Liver (tissue), 8 donors: ENCODE measurements at regions not wholly inside any gene's neighbourhood (a gene's known extent, or its start where the extent isn't known, plus 50 kb on each side); places are given as distances from the start of the nearest gene placed in this dataset.

ENCODE experiments used
- DNase-seq: peaks from one replicate; pipeline ENCODE4 v3.0.0-alpha.2; 2017; ENCODE audit warnings: low spot score
- H3K27ac ChIP-seq, 2 donors: one replicate each; pipeline ENCODE4 v1.7.0; 2013; ENCODE audit warnings: inconsistent platforms in 2 of 2, low read length in 2 of 2, control low read depth in 1 of 2, low read depth in 1 of 2, mild to moderate bottlenecking in 1 of 2
- H3K27me3 ChIP-seq, 4 donors: one replicate each; pipeline versions ENCODE4 v1.6.1 to v1.7.0; 2013; ENCODE audit warnings: low read length in 3 of 4, inconsistent platforms in 1 of 4, mild to moderate bottlenecking in 1 of 4, moderate library complexity in 1 of 4; ENCODE audit not compliant: control insufficient read depth in 4 of 4, insufficient read depth in 4 of 4
- H3K36me3 ChIP-seq, 4 donors: one replicate each; pipeline versions ENCODE4 v1.6.1 to v1.7.0; 2013; ENCODE audit warnings: low read length in 3 of 4, mild to moderate bottlenecking in 3 of 4, low read depth in 1 of 4, moderate library complexity in 1 of 4; ENCODE audit not compliant: control insufficient read depth in 4 of 4, insufficient read depth in 3 of 4
- H3K4me1 ChIP-seq, 4 donors: one replicate each; pipeline versions ENCODE4 v1.6.1 to v1.7.0; 2013; ENCODE audit warnings: low read length in 3 of 4, mild to moderate bottlenecking in 3 of 4, moderate library complexity in 1 of 4; ENCODE audit not compliant: control insufficient read depth in 4 of 4, insufficient read depth in 4 of 4
- H3K4me3 ChIP-seq, 3 donors: one replicate each; pipeline versions ENCODE4 v1.6.1 to v1.7.0; 2013; ENCODE audit warnings: low read length in 3 of 3, control low read depth in 1 of 3, low read depth in 1 of 3, mild to moderate bottlenecking in 1 of 3
- H3K9ac ChIP-seq, 2 donors: one replicate each; pipeline ENCODE4 v1.7.0; 2013; ENCODE audit warnings: low read length in 2 of 2, mild to moderate bottlenecking in 2 of 2, moderate library complexity in 2 of 2, control low read depth in 1 of 2, low read depth in 1 of 2
- H3K9me3 ChIP-seq, 4 donors: one replicate each; pipeline versions ENCODE4 v1.6.1 to v1.7.0; 2013; ENCODE audit warnings: low read length in 3 of 4; ENCODE audit not compliant: control insufficient read depth in 4 of 4
- CTCF ChIP-seq: fragments of 150-350 bp; IDR thresholded peaks from 2 replicates; pipeline ENCODE4 v1.5.1; 2017; ENCODE audit warnings: improper control_type of control experiment, low read depth, low read length; ENCODE audit not compliant: missing input control
- EGR1 ChIP-seq, 2 donors: IDR thresholded peaks; 2 replicates each; pipeline ENCODE4 v1.6.1; 2016 to 2018; ENCODE audit warnings: antibody characterized with exemption in 2 of 2, low read depth in 2 of 2
- FOXA1 ChIP-seq: IDR thresholded peaks from 2 replicates; pipeline ENCODE4 v1.6.1; 2016; ENCODE audit warnings: antibody characterized with exemption
- FOXA2 ChIP-seq: IDR thresholded peaks from 2 replicates; pipeline ENCODE4 v1.6.1; 2016; ENCODE audit warnings: antibody characterized with exemption
- GABPA ChIP-seq, 2 donors: IDR thresholded peaks in 1 of 2; conservative IDR thresholded peaks in 1 of 2; 2 replicates each; pipeline ENCODE4 v1.6.1; 2016; ENCODE audit warnings: antibody characterized with exemption in 2 of 2, mild to moderate bottlenecking in 1 of 2, moderate library complexity in 1 of 2
- HNF4A ChIP-seq, 2 donors: conservative IDR thresholded peaks; 2 replicates each; pipeline ENCODE4 v1.6.1; 2016; ENCODE audit warnings: antibody characterized with exemption in 2 of 2, mild to moderate bottlenecking in 2 of 2
- HNF4G ChIP-seq: IDR thresholded peaks from 2 replicates; pipeline ENCODE4 v1.6.1; 2016; ENCODE audit warnings: antibody characterized with exemption
- JUND ChIP-seq, 2 donors: IDR thresholded peaks; 2 replicates each; pipeline ENCODE4 v1.6.1; 2016; ENCODE audit warnings: antibody characterized with exemption in 2 of 2
- NR2F2 ChIP-seq: IDR thresholded peaks from 2 replicates; pipeline ENCODE4 v1.6.1; 2016; ENCODE audit warnings: antibody characterized with exemption
- RAD21 ChIP-seq, 2 donors: IDR thresholded peaks; 2 replicates each; pipeline ENCODE4 v1.6.1; 2016; ENCODE audit warnings: antibody characterized with exemption in 2 of 2, mild to moderate bottlenecking in 2 of 2
- RXRA ChIP-seq, 2 donors: IDR thresholded peaks; 2 replicates each; pipeline ENCODE4 v1.6.1; 2017 to 2018; ENCODE audit warnings: antibody characterized with exemption in 2 of 2, mild to moderate bottlenecking in 1 of 2
- SP1 ChIP-seq: IDR thresholded peaks from 2 replicates; pipeline ENCODE4 v1.6.1; 2018; ENCODE audit warnings: antibody characterized with exemption, mild to moderate bottlenecking
- TAF1 ChIP-seq: conservative IDR thresholded peaks from 2 replicates; pipeline ENCODE4 v1.6.1; 2016; ENCODE audit warnings: antibody characterized with exemption, mild to moderate bottlenecking
- YY1 ChIP-seq: IDR thresholded peaks from 2 replicates; pipeline ENCODE4 v1.6.1; 2016; ENCODE audit warnings: antibody characterized with exemption, mild to moderate bottlenecking
- ZBTB33 ChIP-seq: IDR thresholded peaks from 2 replicates; pipeline ENCODE4 v1.6.1; 2016; ENCODE audit warnings: antibody characterized with exemption
- WGBS: extraction: QIAGEN DNeasy Blood & Tissue Kit; methylation state at CpG from one replicate; pipeline ENCODE4 v1.1.7; 2013; 5-methylcytosine and 5-hydroxymethylcytosine counted together
- TF ChIP-seq, protein P1 (sequence below): IDR thresholded peaks from 2 replicates; pipeline ENCODE4 v1.6.1; 2016; ENCODE audit warnings: antibody characterized with exemption
- TF ChIP-seq, protein P2 (sequence below): IDR thresholded peaks from 2 replicates; pipeline ENCODE4 v1.6.1; 2016; ENCODE audit warnings: antibody characterized with exemption, mild to moderate bottlenecking
- TF ChIP-seq, protein P3 (sequence below): IDR thresholded peaks from 2 replicates; pipeline ENCODE4 v1.6.1; 2016; ENCODE audit warnings: antibody characterized with exemption
- donor health status: healthy.
- donor health status: healthy.
- donor health status: healthy.
- donor health status: healthy.
- donor health status: healthy.

DNA sequence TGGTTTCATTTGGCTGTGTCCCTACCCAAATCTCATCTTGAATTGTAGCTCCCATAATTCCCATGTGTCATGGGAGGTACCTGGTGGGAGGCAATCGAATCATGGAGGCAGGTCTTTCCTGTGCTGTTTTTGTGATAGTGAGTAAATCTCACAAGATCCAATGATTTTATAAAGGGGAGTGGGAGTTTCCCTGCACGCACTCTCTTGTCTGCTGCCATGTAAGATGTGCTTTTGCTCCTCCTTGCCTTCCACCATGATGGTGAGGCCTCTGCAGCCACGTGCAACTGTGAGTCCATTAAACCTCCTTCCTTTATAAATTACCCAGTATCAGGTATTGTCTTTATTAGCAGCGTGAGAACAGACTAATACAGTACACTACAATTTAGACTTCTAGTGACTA lies 67.5 kb upstream of the LINC01488 start:
- TF ChIP-seq RXRA (IDR thresholded peaks at IDR 0.05) (no peak), HNF4G (no peak), JUND (IDR thresholded peaks at IDR 0.05) (no peak), ZBTB33 (no peak), NR2F2 (no peak), FOXA2 (no peak), RAD21 (IDR thresholded peaks at IDR 0.05) (no peak), CTCF (no peak), FOXA1 (no peak), EGR1 (IDR thresholded peaks at IDR 0.05; ENCODE audit: low read depth in 2 of 2) (no peak), SP1 (no peak), GABPA (IDR thresholded peaks at IDR 0.05 in 1 of 2, conservative IDR thresholded peaks at IDR 0.05 in 1 of 2) (no peak), HNF4A (conservative IDR thresholded peaks at IDR 0.05) (no peak), TAF1 (no peak), YY1 (no peak)
- TF ChIP-seq, protein P1, sequence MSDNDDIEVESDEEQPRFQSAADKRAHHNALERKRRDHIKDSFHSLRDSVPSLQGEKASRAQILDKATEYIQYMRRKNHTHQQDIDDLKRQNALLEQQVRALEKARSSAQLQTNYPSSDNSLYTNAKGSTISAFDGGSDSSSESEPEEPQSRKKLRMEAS = no peak
- TF ChIP-seq, protein P2, sequence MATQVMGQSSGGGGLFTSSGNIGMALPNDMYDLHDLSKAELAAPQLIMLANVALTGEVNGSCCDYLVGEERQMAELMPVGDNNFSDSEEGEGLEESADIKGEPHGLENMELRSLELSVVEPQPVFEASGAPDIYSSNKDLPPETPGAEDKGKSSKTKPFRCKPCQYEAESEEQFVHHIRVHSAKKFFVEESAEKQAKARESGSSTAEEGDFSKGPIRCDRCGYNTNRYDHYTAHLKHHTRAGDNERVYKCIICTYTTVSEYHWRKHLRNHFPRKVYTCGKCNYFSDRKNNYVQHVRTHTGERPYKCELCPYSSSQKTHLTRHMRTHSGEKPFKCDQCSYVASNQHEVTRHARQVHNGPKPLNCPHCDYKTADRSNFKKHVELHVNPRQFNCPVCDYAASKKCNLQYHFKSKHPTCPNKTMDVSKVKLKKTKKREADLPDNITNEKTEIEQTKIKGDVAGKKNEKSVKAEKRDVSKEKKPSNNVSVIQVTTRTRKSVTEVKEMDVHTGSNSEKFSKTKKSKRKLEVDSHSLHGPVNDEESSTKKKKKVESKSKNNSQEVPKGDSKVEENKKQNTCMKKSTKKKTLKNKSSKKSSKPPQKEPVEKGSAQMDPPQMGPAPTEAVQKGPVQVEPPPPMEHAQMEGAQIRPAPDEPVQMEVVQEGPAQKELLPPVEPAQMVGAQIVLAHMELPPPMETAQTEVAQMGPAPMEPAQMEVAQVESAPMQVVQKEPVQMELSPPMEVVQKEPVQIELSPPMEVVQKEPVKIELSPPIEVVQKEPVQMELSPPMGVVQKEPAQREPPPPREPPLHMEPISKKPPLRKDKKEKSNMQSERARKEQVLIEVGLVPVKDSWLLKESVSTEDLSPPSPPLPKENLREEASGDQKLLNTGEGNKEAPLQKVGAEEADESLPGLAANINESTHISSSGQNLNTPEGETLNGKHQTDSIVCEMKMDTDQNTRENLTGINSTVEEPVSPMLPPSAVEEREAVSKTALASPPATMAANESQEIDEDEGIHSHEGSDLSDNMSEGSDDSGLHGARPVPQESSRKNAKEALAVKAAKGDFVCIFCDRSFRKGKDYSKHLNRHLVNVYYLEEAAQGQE = no peak
- TF ChIP-seq, protein P3, sequence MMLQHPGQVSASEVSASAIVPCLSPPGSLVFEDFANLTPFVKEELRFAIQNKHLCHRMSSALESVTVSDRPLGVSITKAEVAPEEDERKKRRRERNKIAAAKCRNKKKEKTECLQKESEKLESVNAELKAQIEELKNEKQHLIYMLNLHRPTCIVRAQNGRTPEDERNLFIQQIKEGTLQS = no peak
- H3K36me3 ChIP-seq = no peaks in the 10 kb centered on the region
- 95% methylated on average over 4 of the region's 4 CpGs for WGBS
- no peak for DNase-seq
- no peaks in the 10 kb centered on the region for H3K27me3 ChIP-seq
- H3K4me3 ChIP-seq = no peak overlapping the region
- no peaks in the 10 kb centered on the region for H3K9me3 ChIP-seq
- peaks cover 0 to 3% (median 0%) of the 10 kb centered on the region in 4 donors for H3K4me1 ChIP-seq
- no peak overlapping the region for H3K27ac ChIP-seq
- no peak overlapping the region for H3K9ac ChIP-seq
